ACC112 (cell line): ENCODE measurements at regions not wholly inside any gene's neighbourhood (a gene's known extent, or its start where the extent isn't known, plus 50 kb on each side); places are given as distances from the start of the nearest gene placed in this dataset.

Experiments used
- H2AFZ ChIP-seq: fragments of 200-600 bp; sonication (generic); one replicate; pipeline ENCODE4 v1.6.0; 2017; ENCODE audit warnings: antibody characterized with exemption, low read length; ENCODE audit not compliant: unreplicated experiment
- H3K27ac ChIP-seq: fragments of 200-600 bp; sonication (generic); 2 replicates; pipeline ENCODE4 v1.5.1; 2014; ENCODE audit warnings: low read depth, mild to moderate bottlenecking, antibody characterized with exemption, low read length, moderate library complexity
- H3K27me3 ChIP-seq: fragments of 200-600 bp; sonication (generic); 2 replicates; pipeline ENCODE4 v1.6.1; 2014; ENCODE audit warnings: mild to moderate bottlenecking, antibody characterized with exemption, low read length, moderate library complexity, mixed read lengths; ENCODE audit not compliant: insufficient read depth
- H3K36me3 ChIP-seq: fragments of 200-600 bp; sonication (generic); 2 replicates; pipeline ENCODE4 v1.6.1; 2016; ENCODE audit warnings: mild to moderate bottlenecking, antibody characterized with exemption, low read length, moderate library complexity, mixed read lengths; ENCODE audit not compliant: insufficient read depth
- H3K4me1 ChIP-seq: fragments of 200-600 bp; sonication (generic); one replicate; pipeline ENCODE4 v1.6.1; 2016; ENCODE audit warnings: low read length, mixed read lengths; ENCODE audit not compliant: insufficient read depth, unreplicated experiment, control insufficient read depth
- H3K4me3 ChIP-seq: fragments of 200-600 bp; sonication (generic); 2 replicates; pipeline ENCODE4 v1.5.1; 2014; ENCODE audit warnings: mild to moderate bottlenecking, low read depth, low read length
- H3K79me2 ChIP-seq: fragments of 200-600 bp; sonication (generic); one replicate; pipeline ENCODE4 v1.6.0; 2016; ENCODE audit warnings: low read length; ENCODE audit not compliant: control insufficient read depth, unreplicated experiment, insufficient read depth

GRCh38 chr11:44374001-44374400, 64.1 kb upstream of the ALX4 start:
- Histone ChIP-seq H3K27me3 (peaks cover 59% of the 10 kb centered on the region), H3K27ac (no peak overlapping the region), H2AFZ (no peak overlapping the region), H3K79me2 (no peaks in the 10 kb centered on the region), H3K36me3 (no peaks in the 10 kb centered on the region), H3K4me3 (no peak overlapping the region), H3K4me1 (no peaks in the 10 kb centered on the region)

DNA sequence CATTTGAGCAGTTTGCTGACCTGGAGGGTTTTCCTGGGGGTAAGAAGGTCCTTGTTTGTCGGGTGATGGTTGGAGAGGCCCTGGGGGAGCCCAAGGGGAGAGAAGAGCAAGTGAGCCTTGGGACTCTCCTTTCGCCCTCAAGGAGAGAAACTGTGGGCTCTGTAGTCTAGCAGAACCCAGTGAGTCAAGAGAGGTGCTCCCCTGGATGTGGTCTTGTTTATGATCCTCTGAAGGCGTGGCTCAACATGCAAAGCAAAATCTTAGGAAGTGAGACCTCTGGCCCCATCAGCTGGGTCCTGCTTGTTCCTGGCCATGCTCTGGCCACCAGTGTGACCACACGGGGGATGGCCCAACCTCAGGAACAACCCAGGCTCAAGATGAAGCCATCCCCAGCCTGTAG, 66.5 kb upstream of the ALX4 start:
- peaks cover 82% of the 10 kb centered on the region for H3K27me3 ChIP-seq
- H3K36me3 ChIP-seq: no peaks in the 10 kb centered on the region
- H3K79me2 ChIP-seq: no peaks in the 10 kb centered on the region
- no peak overlapping the region for H2AFZ ChIP-seq
- H3K27ac ChIP-seq: no peak overlapping the region
- no peak overlapping the region for H3K4me3 ChIP-seq
- H3K4me1 ChIP-seq: no peaks in the 10 kb centered on the region

GRCh38 chr11:44377121-44377520, 67.2 kb upstream of the ALX4 start:
- peaks cover 89% of the 10 kb centered on the region for H3K27me3 ChIP-seq
- H2AFZ ChIP-seq: no peak overlapping the region
- H3K4me1 ChIP-seq: no peaks in the 10 kb centered on the region
- H3K27ac ChIP-seq: no peak overlapping the region
- H3K4me3 ChIP-seq: no peak overlapping the region
- H3K36me3 ChIP-seq: no peaks in the 10 kb centered on the region
- no peaks in the 10 kb centered on the region for H3K79me2 ChIP-seq

GRCh38 chr11:44377914-44378321, 68.0 kb upstream of the ALX4 start:
- peaks cover 96% of the 10 kb centered on the region for H3K27me3 ChIP-seq
- no peak overlapping the region for H3K4me3 ChIP-seq
- no peak overlapping the region for H2AFZ ChIP-seq
- no peaks in the 10 kb centered on the region for H3K79me2 ChIP-seq
- H3K4me1 ChIP-seq: no peaks in the 10 kb centered on the region
- H3K27ac ChIP-seq: no peak overlapping the region
- no peaks in the 10 kb centered on the region for H3K36me3 ChIP-seq

DNA sequence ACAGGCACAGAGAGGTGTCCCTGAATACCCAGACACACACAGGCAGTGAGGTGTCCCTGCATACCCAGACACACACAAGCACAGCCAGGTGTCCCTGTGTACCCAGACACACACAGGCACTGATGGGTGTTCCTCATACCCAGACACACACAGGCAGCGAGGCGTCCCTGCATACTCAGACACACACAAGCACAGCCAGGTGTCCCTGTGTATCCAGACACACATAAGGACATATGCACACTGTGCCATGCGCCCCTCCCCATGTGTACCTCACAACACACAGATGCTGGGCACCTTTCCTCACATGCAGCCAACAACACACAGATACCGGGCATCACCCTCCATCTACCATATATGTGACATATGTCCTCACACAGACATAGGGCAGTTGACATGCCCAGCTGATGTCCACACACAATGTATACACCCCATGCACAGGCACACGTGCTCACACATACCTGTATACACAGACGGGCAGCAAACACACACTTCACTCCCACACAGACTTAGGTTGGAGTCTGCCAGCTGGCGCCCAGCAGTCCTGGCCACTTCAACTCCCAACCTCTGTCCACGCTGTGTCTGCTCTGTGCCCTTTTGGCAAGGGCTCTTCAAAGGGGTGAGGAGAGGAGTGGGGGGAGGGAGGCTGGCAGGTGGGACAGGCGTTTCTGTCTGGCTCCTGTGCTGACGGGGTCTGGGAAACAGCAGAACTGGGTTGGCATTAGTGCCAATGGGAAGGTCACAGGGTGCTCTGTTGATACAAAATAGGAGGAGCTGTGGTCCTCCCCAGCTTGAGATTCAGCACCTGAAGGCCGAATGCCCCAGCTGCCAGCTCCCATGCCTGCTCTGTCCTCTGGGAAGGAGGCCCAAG, 69.4 kb upstream of the ALX4 start:
- Histone ChIP-seq H3K27ac (no peak overlapping the region), H3K4me3 (no peak overlapping the region), H3K4me1 (no peaks in the 10 kb centered on the region), H3K36me3 (no peaks in the 10 kb centered on the region), H3K79me2 (no peaks in the 10 kb centered on the region), H2AFZ (no peak overlapping the region), H3K27me3 (peaks cover 95% of the 10 kb centered on the region)

DNA sequence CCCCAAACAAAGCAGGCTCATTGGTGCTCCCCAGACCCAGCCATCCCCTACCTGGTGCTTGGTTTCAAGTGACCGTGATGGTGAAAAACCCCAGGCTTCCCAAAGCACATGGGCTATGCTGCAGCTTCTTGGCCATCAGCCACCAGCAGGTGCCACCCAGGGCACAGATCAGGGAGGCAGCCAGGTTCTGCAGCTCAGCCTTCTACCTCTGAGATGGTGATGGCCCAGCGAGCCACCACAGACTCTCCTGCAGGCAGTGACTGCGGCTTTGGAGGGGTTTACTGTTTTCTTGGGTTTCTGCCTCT, 70.0 kb upstream of the ALX4 start:
- Histone ChIP-seq H3K79me2 (no peaks in the 10 kb centered on the region), H3K27ac (no peak overlapping the region), H3K36me3 (no peaks in the 10 kb centered on the region), H3K4me3 (no peak overlapping the region), H3K27me3 (peaks cover 94% of the 10 kb centered on the region), H2AFZ (no peak overlapping the region), H3K4me1 (no peaks in the 10 kb centered on the region)

GRCh38 chr11:44380820-44381219, 70.9 kb upstream of the ALX4 start:
- Histone ChIP-seq H2AFZ (no peak overlapping the region), H3K27me3 (peaks cover 94% of the 10 kb centered on the region), H3K36me3 (no peaks in the 10 kb centered on the region), H3K4me1 (no peaks in the 10 kb centered on the region), H3K79me2 (no peaks in the 10 kb centered on the region), H3K4me3 (no peak overlapping the region), H3K27ac (no peak overlapping the region)

DNA sequence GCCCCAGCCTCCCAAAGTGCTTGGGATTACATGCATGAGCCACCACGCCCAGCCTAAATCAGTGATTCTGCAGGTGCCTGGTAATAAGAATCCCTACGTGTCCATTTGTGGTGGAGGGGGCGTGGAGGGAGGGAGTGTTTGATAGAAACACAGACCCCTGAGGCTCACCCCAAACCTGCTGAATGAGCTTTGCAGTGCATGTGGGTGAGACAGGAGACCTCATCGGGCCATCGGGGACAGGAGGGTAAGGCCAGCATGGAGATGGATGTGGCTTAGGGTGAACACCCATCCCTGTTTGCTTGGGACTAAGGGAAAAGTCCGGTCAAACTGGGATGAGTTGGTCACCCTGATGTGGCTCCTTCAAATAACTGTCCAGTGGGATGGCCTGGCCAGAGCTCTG, 71.3 kb upstream of the ALX4 start:
- Histone ChIP-seq H3K27ac (no peak overlapping the region), H3K79me2 (no peaks in the 10 kb centered on the region), H3K36me3 (no peaks in the 10 kb centered on the region), H3K4me1 (no peaks in the 10 kb centered on the region), H2AFZ (no peak overlapping the region), H3K27me3 (peaks cover 94% of the 10 kb centered on the region), H3K4me3 (no peak overlapping the region)

DNA sequence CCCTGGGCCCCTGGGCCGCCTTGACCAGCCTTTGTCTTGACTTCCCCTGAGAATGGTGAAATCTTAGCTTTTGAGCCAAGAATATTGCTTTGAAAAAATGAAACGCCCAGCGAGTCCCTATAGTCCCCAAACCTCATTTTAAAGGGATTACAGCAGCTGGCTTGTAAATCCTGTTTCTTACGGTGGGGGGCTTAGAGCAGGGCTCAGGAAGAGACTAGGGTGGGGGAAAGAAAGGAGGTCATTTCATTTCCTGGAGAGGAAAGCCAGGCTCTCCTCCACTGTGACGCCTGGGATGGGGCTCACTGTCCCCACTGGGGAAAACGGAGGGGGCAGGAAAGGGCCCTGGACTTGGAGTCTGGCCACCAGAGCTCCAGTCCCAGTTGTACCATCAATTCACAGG, 72.2 kb upstream of the ALX4 start:
- Histone ChIP-seq H3K4me1 (no peaks in the 10 kb centered on the region), H3K27ac (no peak overlapping the region), H3K36me3 (no peaks in the 10 kb centered on the region), H3K79me2 (no peaks in the 10 kb centered on the region), H3K27me3 (peaks cover 92% of the 10 kb centered on the region), H3K4me3 (no peak overlapping the region), H2AFZ (no peak overlapping the region)

- no peak overlapping the region for H3K27ac ChIP-seq
These were observed 72.8 kb upstream of the ALX4 start for GRCh38 chr11:44382656-44383240.

GRCh38 chr11:44383246-44383645, 73.3 kb upstream of the ALX4 start:
- Histone ChIP-seq H3K27me3 (peaks cover 91% of the 10 kb centered on the region), H3K4me1 (no peaks in the 10 kb centered on the region), H3K79me2 (no peaks in the 10 kb centered on the region), H2AFZ (no peak overlapping the region), H3K36me3 (no peaks in the 10 kb centered on the region), H3K4me3 (no peak overlapping the region), H3K27ac (no peak overlapping the region)

More at GRCh38 chr11:44382656-44383240, 72.8 kb upstream of the ALX4 start:
- Histone ChIP-seq H2AFZ (no peak overlapping the region), H3K4me1 (no peaks in the 10 kb centered on the region), H3K4me3 (no peak overlapping the region), H3K36me3 (no peaks in the 10 kb centered on the region), H3K79me2 (no peaks in the 10 kb centered on the region), H3K27me3 (peaks cover 91% of the 10 kb centered on the region)
